ENCODE measurements at regions not wholly inside any gene's neighbourhood (a gene's known extent, or its start where the extent isn't known, plus 50 kb on each side); places are given as distances from the start of the nearest gene placed in this dataset.

DNA sequence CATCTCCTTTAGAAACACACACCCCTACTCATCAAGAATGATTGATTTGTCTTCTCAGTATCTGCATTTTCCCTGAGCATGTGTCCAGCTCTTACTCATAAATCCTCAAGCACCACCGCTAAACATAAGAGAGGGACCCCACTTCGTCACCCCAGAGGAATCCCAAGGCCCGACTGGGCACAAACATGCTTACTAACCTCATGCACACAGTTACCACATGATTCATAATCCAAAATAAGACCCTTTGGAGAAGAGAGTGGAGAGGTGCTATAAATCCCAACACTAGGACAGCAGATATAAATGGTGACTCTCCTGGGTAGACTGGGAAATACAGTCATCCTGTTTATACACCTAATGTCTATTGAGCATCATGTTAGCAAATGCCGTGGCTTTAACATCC is 843.2 kb upstream of the ID2 start:
- H3K36me3 ChIP-seq, result no peaks in the 10 kb centered on the region
- H3K4me1 ChIP-seq (ENCODE audit: control insufficient read depth in 1 of 2, low read depth in 2 of 2), result no peaks in the 10 kb centered on the region
- H3K9me3 ChIP-seq, result no peaks in the 10 kb centered on the region
- no peak overlapping the region for H3K4me3 ChIP-seq
- no peaks in the 10 kb centered on the region for H3K27me3 ChIP-seq (replicated peaks; ENCODE audit: insufficient read depth)
- H3K27ac ChIP-seq, result no peak overlapping the region
- no peak for DNase-seq (ENCODE audit: low spot score)
- TF ChIP-seq, protein P1, sequence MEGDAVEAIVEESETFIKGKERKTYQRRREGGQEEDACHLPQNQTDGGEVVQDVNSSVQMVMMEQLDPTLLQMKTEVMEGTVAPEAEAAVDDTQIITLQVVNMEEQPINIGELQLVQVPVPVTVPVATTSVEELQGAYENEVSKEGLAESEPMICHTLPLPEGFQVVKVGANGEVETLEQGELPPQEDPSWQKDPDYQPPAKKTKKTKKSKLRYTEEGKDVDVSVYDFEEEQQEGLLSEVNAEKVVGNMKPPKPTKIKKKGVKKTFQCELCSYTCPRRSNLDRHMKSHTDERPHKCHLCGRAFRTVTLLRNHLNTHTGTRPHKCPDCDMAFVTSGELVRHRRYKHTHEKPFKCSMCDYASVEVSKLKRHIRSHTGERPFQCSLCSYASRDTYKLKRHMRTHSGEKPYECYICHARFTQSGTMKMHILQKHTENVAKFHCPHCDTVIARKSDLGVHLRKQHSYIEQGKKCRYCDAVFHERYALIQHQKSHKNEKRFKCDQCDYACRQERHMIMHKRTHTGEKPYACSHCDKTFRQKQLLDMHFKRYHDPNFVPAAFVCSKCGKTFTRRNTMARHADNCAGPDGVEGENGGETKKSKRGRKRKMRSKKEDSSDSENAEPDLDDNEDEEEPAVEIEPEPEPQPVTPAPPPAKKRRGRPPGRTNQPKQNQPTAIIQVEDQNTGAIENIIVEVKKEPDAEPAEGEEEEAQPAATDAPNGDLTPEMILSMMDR (IDR thresholded peaks at IDR 0.05), result no peak
- no peak for ATAC-seq (ENCODE audit: insufficient number of reproducible peaks, low FRiP score, low read depth)

DNA sequence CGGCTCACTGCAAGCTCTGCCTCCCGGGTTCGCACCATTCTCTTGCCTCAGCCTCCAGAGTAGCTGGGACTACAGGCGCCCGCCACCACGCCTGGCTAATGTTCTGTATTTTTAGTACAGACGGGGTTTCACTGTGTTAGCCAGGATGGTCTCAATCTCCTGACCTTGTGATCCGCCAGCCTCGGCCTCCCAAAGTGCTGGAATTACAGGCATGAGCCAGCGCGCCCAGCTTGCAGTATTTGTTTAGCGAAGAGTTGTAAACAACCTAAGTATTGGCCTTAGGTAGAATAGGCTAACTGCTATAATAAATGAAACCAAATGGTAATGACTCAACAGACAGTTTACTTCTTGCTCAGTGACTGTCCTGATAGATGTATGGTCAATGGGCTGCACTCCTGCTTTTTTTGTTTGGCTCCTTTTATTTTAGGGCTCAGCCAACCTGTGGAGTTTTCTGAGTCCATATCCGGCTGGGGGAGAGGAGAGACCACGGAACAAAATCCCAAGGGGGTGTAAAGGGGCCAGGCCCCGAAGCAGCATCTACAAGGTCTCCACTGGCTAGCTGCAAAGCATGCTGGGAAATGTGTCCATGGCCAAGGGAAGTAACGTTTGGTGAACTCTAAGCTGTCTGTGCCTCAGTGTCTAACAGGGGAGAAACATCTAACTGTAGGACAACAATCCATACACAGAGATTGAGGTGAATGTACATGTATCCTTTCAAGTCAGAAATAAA is 841.0 kb upstream of the ID2 start:
- no peak for DNase-seq (ENCODE audit: low spot score)
- no peaks in the 10 kb centered on the region for H3K9me3 ChIP-seq

DNA sequence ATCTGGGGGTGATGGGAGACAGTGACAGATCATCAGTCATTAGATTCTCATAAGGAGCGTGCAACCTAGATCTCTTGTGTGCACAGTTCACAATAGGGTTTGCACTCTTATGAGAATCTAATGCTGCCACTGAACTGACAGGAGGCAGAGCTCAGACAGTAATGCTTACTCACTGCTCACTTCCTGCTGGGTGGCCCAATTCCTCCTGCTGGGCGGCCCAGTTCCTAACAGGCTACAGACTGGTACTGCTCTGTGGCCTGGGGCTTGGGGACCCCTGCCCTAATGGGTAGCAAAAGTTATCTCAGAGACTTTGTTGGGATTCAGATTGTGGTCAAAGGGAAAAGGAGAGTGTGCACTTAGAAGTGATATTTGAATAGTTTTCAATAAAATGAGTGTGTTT is 840.1 kb upstream of the ID2 start:
- TF ChIP-seq, protein P1 (IDR thresholded peaks at IDR 0.05), result no peak
- no peaks in the 10 kb centered on the region for H3K4me1 ChIP-seq (ENCODE audit: control insufficient read depth in 1 of 2, low read depth in 2 of 2)
- no peak overlapping the region for H3K27ac ChIP-seq
- DNase-seq (ENCODE audit: low spot score), result no peak
- H3K36me3 ChIP-seq, result no peaks in the 10 kb centered on the region
- no peaks in the 10 kb centered on the region for H3K27me3 ChIP-seq (replicated peaks; ENCODE audit: insufficient read depth)
- H3K4me3 ChIP-seq, result no peak overlapping the region
- ATAC-seq (ENCODE audit: insufficient number of reproducible peaks, low FRiP score, low read depth), result no peak
- no peaks in the 10 kb centered on the region for H3K9me3 ChIP-seq

More for the DNA sequence above, 841.0 kb upstream of the ID2 start:
- Histone ChIP-seq H3K27me3 (replicated peaks; ENCODE audit: insufficient read depth) (no peaks in the 10 kb centered on the region), H3K4me1 (ENCODE audit: control insufficient read depth in 1 of 2, low read depth in 2 of 2) (no peaks in the 10 kb centered on the region), H3K27ac (no peak overlapping the region), H3K36me3 (no peaks in the 10 kb centered on the region), H3K4me3 (no peak overlapping the region)
- no peak for ATAC-seq (ENCODE audit: insufficient number of reproducible peaks, low FRiP score, low read depth)
- TF ChIP-seq, protein P1 (IDR thresholded peaks at IDR 0.05), result no peak

DNA sequence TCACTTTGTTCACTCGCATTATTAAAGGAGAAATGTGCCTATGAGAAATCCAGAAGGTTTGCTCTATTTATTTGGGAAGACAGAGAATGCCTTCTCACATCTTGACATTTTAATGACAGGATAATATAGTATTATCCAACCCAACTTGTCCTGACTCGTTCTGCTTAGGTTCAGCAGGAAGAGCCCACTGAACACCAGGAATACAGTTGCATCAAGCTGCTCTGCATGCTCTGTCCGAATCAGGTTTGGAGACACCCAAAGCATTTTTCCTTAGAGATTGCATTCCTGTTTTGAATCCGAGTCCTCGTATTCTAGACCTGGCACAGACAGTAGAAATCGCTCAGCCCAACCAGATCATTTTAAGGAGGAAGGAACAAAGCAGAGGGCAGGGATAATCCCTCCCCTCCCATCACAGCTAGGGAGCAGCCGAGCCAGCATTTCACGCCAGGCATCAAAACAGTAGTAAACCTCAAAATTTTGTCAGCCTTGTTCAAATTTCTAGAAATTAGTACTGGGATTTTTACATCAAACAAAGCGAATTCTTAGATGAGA is 837.4 kb upstream of the ID2 start:
- no peak for ATAC-seq (ENCODE audit: insufficient number of reproducible peaks, low FRiP score, low read depth)
- TF ChIP-seq, protein P1 (IDR thresholded peaks at IDR 0.05), result no peak
- Histone ChIP-seq H3K27ac (no peak overlapping the region), H3K27me3 (replicated peaks; ENCODE audit: insufficient read depth) (no peaks in the 10 kb centered on the region), H3K4me3 (no peak overlapping the region), H3K9me3 (no peaks in the 10 kb centered on the region), H3K4me1 (ENCODE audit: control insufficient read depth in 1 of 2, low read depth in 2 of 2) (no peaks in the 10 kb centered on the region), H3K36me3 (no peaks in the 10 kb centered on the region)
- DNase-seq (ENCODE audit: low spot score), result no peak

DNA sequence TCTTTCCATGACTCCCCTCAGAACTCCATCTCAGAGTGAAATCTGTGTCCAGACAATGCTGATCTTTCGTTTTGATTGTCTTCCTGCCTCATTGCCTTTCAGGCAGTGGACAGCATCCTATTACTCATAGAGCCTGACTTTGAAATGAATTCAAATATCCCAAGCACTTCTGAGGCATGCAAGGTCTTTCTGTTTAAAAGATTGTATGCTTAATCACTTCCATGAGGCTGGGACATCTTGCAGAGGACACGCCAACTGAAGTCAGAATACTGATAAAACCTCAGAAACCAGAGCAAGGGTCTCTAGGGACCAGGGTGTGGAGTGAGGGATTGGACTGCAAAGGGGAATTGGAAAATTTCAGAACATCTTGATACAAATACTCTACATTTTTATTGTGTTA is 836.5 kb upstream of the ID2 start:
- H3K4me3 ChIP-seq, result no peak overlapping the region
- no peaks in the 10 kb centered on the region for H3K27me3 ChIP-seq (replicated peaks; ENCODE audit: insufficient read depth)
- no peaks in the 10 kb centered on the region for H3K9me3 ChIP-seq
- ATAC-seq (ENCODE audit: insufficient number of reproducible peaks, low FRiP score, low read depth) (no peak), DNase-seq (ENCODE audit: low spot score) (no peak)
- H3K4me1 ChIP-seq (ENCODE audit: control insufficient read depth in 1 of 2, low read depth in 2 of 2), result no peaks in the 10 kb centered on the region
- no peaks in the 10 kb centered on the region for H3K36me3 ChIP-seq
- no peak overlapping the region for H3K27ac ChIP-seq
- TF ChIP-seq, protein P1 (IDR thresholded peaks at IDR 0.05), result no peak

Data from thoracic aorta (tissue), 2 donors.